ENCODE measurements at regions not wholly inside any gene's neighbourhood (a gene's known extent, or its start where the extent isn't known, plus 50 kb on each side); places are given as distances from the start of the nearest gene placed in this dataset.
"Not testable (repeated sequence)": the region's sequence is repeated elsewhere in the genome, so short reads cannot be mapped to it uniquely, and the experiment has no call there.

- DNase-seq = no peak
Observed at GRCh38 chr3:145906755-145907154, 254.2 kb downstream of the PLOD2 start.

DNA sequence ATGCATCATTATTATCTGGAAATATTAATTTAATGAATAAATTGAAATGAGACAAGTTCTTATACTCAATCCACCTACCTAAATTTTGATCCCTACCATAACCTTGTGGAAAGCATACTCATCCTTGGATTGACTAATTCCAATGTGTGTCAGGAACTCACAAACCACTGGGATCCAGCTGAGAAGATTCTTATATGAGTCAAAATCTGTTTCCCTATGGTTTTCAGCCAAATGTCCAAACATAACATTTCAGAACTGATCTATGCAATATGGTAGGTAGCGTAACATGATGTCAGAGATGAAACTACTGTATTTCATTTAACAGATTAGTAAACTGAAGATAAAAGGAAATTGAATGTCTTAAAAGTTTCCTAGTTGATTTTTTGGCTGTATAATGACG is 250.0 kb downstream of the PLOD2 start:
- no peak for DNase-seq

DNA sequence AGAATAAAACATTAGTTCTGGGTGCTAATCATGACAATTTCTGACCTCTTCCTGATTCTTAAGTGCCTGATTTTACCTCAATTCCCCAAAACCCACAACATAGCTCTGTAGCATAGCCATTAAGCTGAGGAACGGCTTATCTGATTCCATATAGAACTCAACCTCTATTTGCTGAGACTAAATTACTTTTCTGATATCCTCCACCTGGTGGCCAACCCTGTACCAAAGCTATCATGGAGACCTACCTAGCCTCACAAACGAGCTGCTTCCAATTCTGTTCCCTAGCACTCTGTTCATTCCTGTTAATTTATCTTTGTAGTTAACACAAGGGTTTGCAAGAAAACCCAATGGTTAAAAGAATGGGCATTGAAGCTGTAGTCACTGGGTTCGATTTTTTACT is 245.2 kb downstream of the PLOD2 start:
- DNase-seq = no peak

- not testable (repeated sequence) for DNase-seq
Observed at GRCh38 chr3:145927736-145928135, 233.2 kb downstream of the PLOD2 start.

DNA sequence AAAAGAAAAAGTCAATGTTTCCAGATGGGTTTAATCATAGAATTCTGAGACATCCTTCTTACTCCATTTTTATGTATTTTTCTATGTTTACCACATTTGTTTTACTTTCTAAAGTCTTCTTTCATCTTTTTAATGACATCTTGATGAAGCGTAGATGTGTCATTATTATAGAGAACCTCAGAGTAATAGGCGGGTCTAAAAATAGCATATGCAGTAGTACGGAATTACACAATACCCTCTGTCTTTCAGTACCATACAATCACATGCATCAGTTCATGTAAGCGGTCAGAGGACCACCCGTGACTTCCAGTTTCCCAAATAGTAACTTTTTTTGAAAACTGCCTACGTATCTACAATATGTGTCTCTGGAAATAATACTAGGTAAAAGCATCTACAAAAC is 224.0 kb downstream of the PLOD2 start:
- no peak for DNase-seq

DNA sequence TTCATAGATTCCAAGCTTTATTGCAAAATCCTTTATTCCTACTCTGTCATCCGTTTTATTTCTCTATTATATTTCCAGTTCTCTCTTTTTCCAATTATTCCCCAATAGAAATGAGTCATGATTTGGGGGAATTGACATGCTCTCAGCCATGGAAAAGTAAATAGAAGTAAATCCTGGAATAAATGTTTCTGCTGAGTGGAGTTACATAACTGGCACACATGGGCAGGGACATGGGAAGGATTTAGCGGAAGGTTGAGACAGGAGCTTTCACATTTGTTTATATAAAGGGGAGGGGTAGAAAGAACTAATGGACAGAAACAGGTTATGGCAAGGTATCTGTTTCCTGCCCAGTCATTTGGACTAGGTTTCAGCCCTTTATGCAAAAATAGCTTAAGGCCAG is 221.6 kb downstream of the PLOD2 start:
- DNase-seq = no peak

DNA sequence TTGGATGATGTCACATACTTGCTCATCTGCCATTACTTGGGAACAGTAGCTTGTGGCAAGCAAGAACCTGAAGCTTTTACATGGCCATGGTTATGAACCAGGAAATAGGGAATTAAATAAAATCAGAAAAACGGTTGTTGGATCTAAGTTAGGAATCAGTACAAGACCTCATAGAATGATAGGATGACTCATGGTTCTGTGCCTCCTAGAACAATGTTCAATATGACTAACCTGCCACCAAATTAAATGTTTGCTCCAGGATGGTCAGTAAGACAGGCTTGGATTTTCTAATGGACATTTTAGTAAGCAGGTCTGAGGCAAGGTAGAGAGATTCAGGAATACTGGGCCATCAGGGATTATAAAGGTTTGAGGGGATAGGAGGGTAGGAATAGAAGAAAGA is 218.9 kb downstream of the PLOD2 start:
- DNase-seq = no peak

GRCh38 chr3:145943952-145944351 is 217.0 kb downstream of the PLOD2 start:
- no peak for DNase-seq

GRCh38 chr3:145951441-145951840 is 209.5 kb downstream of the PLOD2 start:
- DNase-seq = no peak

GRCh38 chr3:145952536-145952935 is 208.4 kb downstream of the PLOD2 start:
- DNase-seq = no peak

DNA sequence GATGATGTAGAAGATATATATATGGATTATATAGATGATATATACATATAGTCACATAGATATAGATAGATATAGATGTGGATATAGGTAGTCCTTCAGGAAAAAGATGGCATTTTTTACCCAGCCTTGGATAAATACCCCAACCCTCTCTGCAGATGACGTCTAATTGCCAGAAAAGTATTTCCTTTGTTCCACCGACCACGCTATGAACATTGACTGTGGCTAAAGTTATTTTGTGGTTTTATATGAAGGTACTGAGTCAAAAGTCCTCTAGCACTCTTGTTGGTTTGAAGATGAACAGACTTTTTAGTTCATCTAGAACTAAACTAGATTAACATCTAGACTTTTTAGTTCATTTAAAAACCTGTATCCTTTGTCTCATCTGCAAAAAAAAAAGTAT is 207.7 kb downstream of the PLOD2 start:
- DNase-seq = no peak

GRCh38 chr3:145959457-145960088 is 201.4 kb downstream of the PLOD2 start:
- DNase-seq = no peak

GRCh38 chr3:145963111-145963510 is 197.9 kb downstream of the PLOD2 start:
- DNase-seq = no peak

DNA sequence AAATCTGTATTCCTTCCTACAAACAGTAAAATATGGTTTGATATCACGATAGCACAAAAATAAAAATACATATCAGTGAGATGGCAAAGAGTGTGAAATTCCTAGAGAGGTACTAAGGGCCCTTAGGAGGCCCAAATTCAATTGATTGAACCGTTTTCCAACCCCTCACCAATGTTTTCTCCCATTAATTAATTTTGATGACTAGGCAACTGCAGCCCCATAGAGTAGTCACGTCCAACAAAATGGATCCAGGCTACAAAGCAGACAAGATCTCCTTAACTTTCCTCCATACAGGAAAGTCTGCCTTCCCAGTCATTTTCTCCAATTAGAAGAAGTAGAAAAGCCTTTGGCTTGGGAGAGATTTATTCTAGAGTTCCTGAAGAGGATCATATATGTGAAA is 193.9 kb downstream of the PLOD2 start:
- DNase-seq = no peak

DNA sequence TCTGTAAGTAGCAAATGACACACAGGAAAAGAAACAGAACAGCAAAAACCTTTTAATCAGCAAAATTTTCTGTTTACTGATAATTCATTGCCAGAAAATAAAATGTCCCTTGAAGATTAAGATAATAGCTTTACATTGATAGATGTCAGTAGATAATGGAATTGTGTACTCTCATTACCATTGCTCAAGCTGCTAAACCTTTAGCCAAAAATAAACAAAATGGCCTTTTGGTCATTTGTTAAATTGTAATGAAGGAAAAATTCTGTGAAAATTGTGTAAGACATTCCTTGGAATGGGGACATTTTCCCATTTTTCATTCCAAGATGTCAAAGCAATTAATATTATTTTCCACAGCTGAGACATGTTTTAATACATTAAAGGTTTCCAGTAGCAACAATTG is 189.8 kb downstream of the PLOD2 start:
- DNase-seq = peak; percentile 5

DNA sequence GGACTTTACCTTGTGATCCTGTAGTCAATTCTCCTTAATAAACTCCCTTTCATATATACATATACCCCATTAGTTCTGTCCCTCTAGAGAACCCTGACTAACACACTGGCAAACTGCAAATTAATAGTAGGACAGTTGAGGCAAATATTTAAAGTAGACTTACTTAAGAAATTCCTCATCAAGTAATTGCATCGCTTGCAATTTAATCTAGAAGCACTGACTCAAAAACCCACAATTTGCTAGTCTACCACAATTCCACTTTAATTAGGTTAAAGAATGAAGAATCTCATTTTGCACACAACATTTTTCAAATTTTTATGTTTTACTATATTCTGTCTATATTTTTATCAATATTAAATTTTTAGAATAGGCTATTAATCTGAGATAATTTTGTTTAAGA is 188.1 kb downstream of the PLOD2 start:
- no peak for DNase-seq

GRCh38 chr3:145981056-145981455 is 179.9 kb downstream of the PLOD2 start:
- DNase-seq = no peak

- DNase-seq = no peak
Observed at GRCh38 chr3:145983101-145983500, 177.9 kb downstream of the PLOD2 start.
